CD4-positive, alpha-beta T cell treated with Interleukin-6 for 4 hours (primary cell): ENCODE measurements at regions not wholly inside any gene's neighbourhood (a gene's known extent, or its start where the extent isn't known, plus 50 kb on each side); places are given as distances from the start of the nearest gene placed in this dataset.
"Not testable (repeated sequence)": the region's sequence is repeated elsewhere in the genome, so short reads cannot be mapped to it uniquely, and the experiment has no call there.

Experiments
- DNase-seq: peaks from one replicate; pipeline ENCODE4 v3.0.0-alpha.2; 2020; ENCODE audit warnings: mixed read lengths

- not testable (repeated sequence) for DNase-seq
These were observed 144.6 kb upstream of the DUSP22 start for GRCh38 chr6:147651-148050.

GRCh38 chr6:148051-148984, 144.0 kb upstream of the DUSP22 start:
- DNase-seq: peak; percentile 24

- not testable (repeated sequence) for DNase-seq
These were observed 142.1 kb upstream of the DUSP22 start for GRCh38 chr6:150147-150546.

GRCh38 chr6:152436-152835, 139.9 kb upstream of the DUSP22 start:
- not testable (repeated sequence) for DNase-seq

GRCh38 chr6:153026-153425, 139.3 kb upstream of the DUSP22 start:
- not testable (repeated sequence) for DNase-seq

GRCh38 chr6:153867-154266, 138.4 kb upstream of the DUSP22 start:
- not testable (repeated sequence) for DNase-seq

- DNase-seq: not testable (repeated sequence)
These were observed 137.8 kb upstream of the DUSP22 start for GRCh38 chr6:154321-155092.

- no peak for DNase-seq
These were observed 136.3 kb upstream of the DUSP22 start for GRCh38 chr6:156010-156409.

GRCh38 chr6:156441-157140, 135.7 kb upstream of the DUSP22 start:
- DNase-seq: not testable (repeated sequence)

GRCh38 chr6:157176-157575, 135.1 kb upstream of the DUSP22 start:
- not testable (repeated sequence) for DNase-seq

- DNase-seq: not testable (repeated sequence)
These were observed 130.6 kb upstream of the DUSP22 start for GRCh38 chr6:161657-162056.

- no peak for DNase-seq
These were observed 127.6 kb upstream of the DUSP22 start for GRCh38 chr6:164720-165119.

GRCh38 chr6:165263-165662, 127.0 kb upstream of the DUSP22 start:
- no peak for DNase-seq

GRCh38 chr6:165906-166305, 126.4 kb upstream of the DUSP22 start:
- no peak for DNase-seq

GRCh38 chr6:168865-169455, 123.3 kb upstream of the DUSP22 start:
- no peak for DNase-seq

GRCh38 chr6:174036-174435, 118.3 kb upstream of the DUSP22 start:
- no peak for DNase-seq

GRCh38 chr6:175680-176079, 116.6 kb upstream of the DUSP22 start:
- DNase-seq: no peak

- no peak for DNase-seq
These were observed 115.5 kb upstream of the DUSP22 start for GRCh38 chr6:176766-177165.

GRCh38 chr6:178119-178518, 114.2 kb upstream of the DUSP22 start:
- no peak for DNase-seq

GRCh38 chr6:178929-179328, 113.4 kb upstream of the DUSP22 start:
- DNase-seq: not testable (repeated sequence)

GRCh38 chr6:179340-179950, 112.8 kb upstream of the DUSP22 start:
- no peak for DNase-seq

GRCh38 chr6:180091-180694, 112.1 kb upstream of the DUSP22 start:
- not testable (repeated sequence) for DNase-seq
